ENCODE measurements at regions not wholly inside any gene's neighbourhood (a gene's known extent, or its start where the extent isn't known, plus 50 kb on each side); places are given as distances from the start of the nearest gene placed in this dataset.

GRCh38 chr14:94867209-94867608 is 97.3 kb upstream of the GSC start:
- WGBS, 2 donors: 92 to 93% methylated on average over 6 of the region's 6 CpGs
- intact Hi-C loops (cut with DNase I): no loop called here
- Histone ChIP-seq H3K4me3 (ENCODE audit: low read length in 2 of 2) (no peak overlapping the region), H3K9me3 (ENCODE audit: control insufficient read depth, low read length) (no peaks in the 10 kb centered on the region), H3K27ac (ENCODE audit: low read depth in 1 of 2, low read length in 2 of 2) (no peak overlapping the region), H3K36me3 (ENCODE audit: control insufficient read depth in 1 of 2, insufficient read depth in 2 of 2, low read length in 1 of 2) (no peaks in the 10 kb centered on the region), H3K4me1 (ENCODE audit: control insufficient read depth in 1 of 2, insufficient read depth in 2 of 2, low read length in 2 of 2) (no peaks in the 10 kb centered on the region), H3K27me3 (ENCODE audit: control insufficient read depth in 1 of 2, insufficient read depth in 2 of 2, low read length in 1 of 2) (no peaks in the 10 kb centered on the region)
- ATAC-seq (ENCODE audit: low FRiP score) (no peak), DNase-seq (no peak)

GRCh38 chr14:94864387-94865195 is 94.7 kb upstream of the GSC start:
- ATAC-seq (ENCODE audit: low FRiP score) (no peak), DNase-seq (no peak)
- Histone ChIP-seq H3K27ac (ENCODE audit: low read depth in 1 of 2, low read length in 2 of 2) (no peak overlapping the region), H3K9me3 (ENCODE audit: control insufficient read depth, low read length) (no peaks in the 10 kb centered on the region), H3K36me3 (ENCODE audit: control insufficient read depth in 1 of 2, insufficient read depth in 2 of 2, low read length in 1 of 2) (no peaks in the 10 kb centered on the region), H3K27me3 (ENCODE audit: control insufficient read depth in 1 of 2, insufficient read depth in 2 of 2, low read length in 1 of 2) (no peaks in the 10 kb centered on the region), H3K4me3 (ENCODE audit: low read length in 2 of 2) (no peak overlapping the region), H3K4me1 (ENCODE audit: control insufficient read depth in 1 of 2, insufficient read depth in 2 of 2, low read length in 2 of 2) (no peaks in the 10 kb centered on the region)
- intact Hi-C loops (cut with DNase I): no loop called here
- WGBS, 2 donors: 28 to 33% methylated on average over 45 of the region's 45 CpGs

DNA sequence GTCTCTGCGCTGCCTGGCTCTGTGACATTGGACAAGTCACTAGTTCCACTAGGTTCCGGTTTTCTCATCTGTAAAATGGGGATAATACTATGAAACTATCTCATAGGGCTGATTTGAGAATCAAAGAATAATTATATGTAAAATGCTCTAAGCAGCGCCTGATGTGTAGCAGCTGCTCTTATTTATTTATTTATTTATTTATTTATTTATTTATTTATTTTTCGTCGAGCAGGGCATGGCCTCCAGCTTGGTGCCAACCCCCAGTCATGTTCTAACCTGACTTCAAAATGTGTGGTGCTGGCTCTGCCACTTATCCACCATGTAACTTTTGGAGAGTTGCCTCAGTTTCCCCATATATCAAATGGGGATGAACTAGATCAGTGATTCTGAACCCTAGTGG is 93.5 kb upstream of the GSC start:
- intact Hi-C loops (cut with DNase I): no loop called here
- H3K4me3 ChIP-seq (ENCODE audit: low read length in 2 of 2): no peak overlapping the region
- H3K4me1 ChIP-seq (ENCODE audit: control insufficient read depth in 1 of 2, insufficient read depth in 2 of 2, low read length in 2 of 2): no peaks in the 10 kb centered on the region
- no peaks in the 10 kb centered on the region for H3K9me3 ChIP-seq (ENCODE audit: control insufficient read depth, low read length)
- ATAC-seq (ENCODE audit: low FRiP score) (no peak), DNase-seq (no peak)
- H3K27ac ChIP-seq (ENCODE audit: low read depth in 1 of 2, low read length in 2 of 2): no peak overlapping the region
- WGBS, 2 donors: 93 to 98% methylated on average over 5 of the region's 5 CpGs
- H3K27me3 ChIP-seq (ENCODE audit: control insufficient read depth in 1 of 2, insufficient read depth in 2 of 2, low read length in 1 of 2): no peaks in the 10 kb centered on the region
- no peaks in the 10 kb centered on the region for H3K36me3 ChIP-seq (ENCODE audit: control insufficient read depth in 1 of 2, insufficient read depth in 2 of 2, low read length in 1 of 2)

- WGBS, 2 donors: 54 to 64% methylated on average over 5 of the region's 5 CpGs
- Histone ChIP-seq H3K27me3 (ENCODE audit: control insufficient read depth in 1 of 2, insufficient read depth in 2 of 2, low read length in 1 of 2) (no peaks in the 10 kb centered on the region), H3K4me1 (ENCODE audit: control insufficient read depth in 1 of 2, insufficient read depth in 2 of 2, low read length in 2 of 2) (no peaks in the 10 kb centered on the region), H3K4me3 (ENCODE audit: low read length in 2 of 2) (no peak overlapping the region), H3K9me3 (ENCODE audit: control insufficient read depth, low read length) (peaks cover 6% of the 10 kb centered on the region), H3K27ac (ENCODE audit: low read depth in 1 of 2, low read length in 2 of 2) (no peak overlapping the region), H3K36me3 (ENCODE audit: control insufficient read depth in 1 of 2, insufficient read depth in 2 of 2, low read length in 1 of 2) (no peaks in the 10 kb centered on the region)
- no peak for DNase-seq
- peak; percentile 51 for ATAC-seq (ENCODE audit: low FRiP score)
- intact Hi-C loops (cut with DNase I): no loop called here
Observed at GRCh38 chr14:94857950-94858349, 88.0 kb upstream of the GSC start.

DNA sequence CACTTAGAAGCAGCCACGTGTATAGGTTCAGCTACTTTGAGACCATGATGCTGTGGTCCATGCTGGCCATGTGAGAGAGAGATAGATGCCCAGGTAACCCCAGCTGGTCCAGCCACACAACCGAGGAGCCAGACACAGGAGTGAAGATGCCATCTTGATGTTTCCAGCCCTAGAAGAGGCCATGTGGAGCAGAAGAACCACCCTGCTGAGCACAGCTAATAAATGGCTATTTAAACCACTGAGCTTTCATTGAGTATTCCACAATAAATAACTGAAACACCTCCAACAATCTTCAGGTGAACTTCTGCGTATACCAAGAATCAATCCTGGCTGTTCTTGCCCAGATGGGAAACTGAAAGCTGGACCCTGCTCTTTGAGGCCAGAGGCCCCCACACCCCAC is 84.0 kb upstream of the GSC start:
- no peaks in the 10 kb centered on the region for H3K36me3 ChIP-seq (ENCODE audit: control insufficient read depth in 1 of 2, insufficient read depth in 2 of 2, low read length in 1 of 2)
- WGBS, 2 donors: 89 to 90% methylated on average over 3 of the region's 3 CpGs
- ATAC-seq (ENCODE audit: low FRiP score) (no peak), DNase-seq (no peak)
- H3K4me3 ChIP-seq (ENCODE audit: low read length in 2 of 2): no peak overlapping the region
- intact Hi-C loops (cut with DNase I): no loop called here
- no peak overlapping the region for H3K27ac ChIP-seq (ENCODE audit: low read depth in 1 of 2, low read length in 2 of 2)
- H3K9me3 ChIP-seq (ENCODE audit: control insufficient read depth, low read length): peaks cover 6% of the 10 kb centered on the region
- H3K27me3 ChIP-seq (ENCODE audit: control insufficient read depth in 1 of 2, insufficient read depth in 2 of 2, low read length in 1 of 2): no peaks in the 10 kb centered on the region
- H3K4me1 ChIP-seq (ENCODE audit: control insufficient read depth in 1 of 2, insufficient read depth in 2 of 2, low read length in 2 of 2): no peaks in the 10 kb centered on the region

DNA sequence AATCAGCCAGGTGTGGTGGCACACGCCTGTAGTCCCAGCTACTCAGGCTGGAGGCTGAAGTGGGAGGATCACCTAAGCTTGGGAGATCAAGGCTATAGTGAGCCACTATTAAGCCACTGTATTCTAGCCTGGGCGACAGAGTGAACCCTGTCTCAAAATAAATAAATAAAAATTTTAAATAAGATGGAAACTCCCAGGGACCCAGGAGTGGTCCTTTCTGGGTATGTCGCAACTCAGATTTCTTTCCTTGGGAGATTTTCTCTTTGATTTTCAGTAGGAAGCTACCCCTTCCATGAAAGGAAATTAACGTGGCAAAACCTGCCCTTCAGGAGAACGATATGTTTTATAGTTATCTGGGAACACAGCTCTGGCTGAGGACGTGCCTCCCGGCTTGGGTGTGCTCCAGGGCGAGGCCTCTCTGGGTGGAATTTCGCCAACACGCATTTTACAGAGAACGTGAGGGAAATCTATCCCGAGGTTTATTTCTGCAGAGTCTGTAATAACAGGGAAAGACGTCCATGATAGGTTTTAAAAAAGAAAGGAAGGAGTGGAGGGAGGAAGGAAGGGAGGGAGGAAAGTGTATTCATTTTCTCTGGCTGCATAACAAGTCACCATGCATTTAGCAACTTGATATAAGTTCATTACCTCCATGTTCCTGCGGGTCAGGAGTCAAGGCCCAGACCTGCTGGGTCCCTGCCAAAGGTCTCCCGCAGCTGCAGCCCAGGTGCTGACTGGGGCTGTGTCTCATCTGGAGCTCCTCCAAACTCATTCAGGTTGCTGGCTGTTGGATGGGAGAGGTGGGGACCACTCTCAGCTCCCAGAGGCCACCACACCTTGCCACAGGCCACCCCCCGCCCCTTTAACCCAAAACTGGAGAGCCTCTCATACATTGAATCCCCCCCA is 80.6 kb upstream of the GSC start:
- WGBS, 2 donors: 46 to 66% methylated on average over 16 of the region's 16 CpGs
- H3K4me3 ChIP-seq (ENCODE audit: low read length in 2 of 2): no peak overlapping the region
- H3K27ac ChIP-seq (ENCODE audit: low read depth in 1 of 2, low read length in 2 of 2): no peak overlapping the region
- peaks cover 7% of the 10 kb centered on the region for H3K9me3 ChIP-seq (ENCODE audit: control insufficient read depth, low read length)
- DNase-seq (no peak), ATAC-seq (ENCODE audit: low FRiP score) (no peak)
- H3K27me3 ChIP-seq (ENCODE audit: control insufficient read depth in 1 of 2, insufficient read depth in 2 of 2, low read length in 1 of 2): no peaks in the 10 kb centered on the region
- intact Hi-C loops (cut with DNase I): no loop called here
- H3K36me3 ChIP-seq (ENCODE audit: control insufficient read depth in 1 of 2, insufficient read depth in 2 of 2, low read length in 1 of 2): no peaks in the 10 kb centered on the region
- H3K4me1 ChIP-seq (ENCODE audit: control insufficient read depth in 1 of 2, insufficient read depth in 2 of 2, low read length in 2 of 2): no peaks in the 10 kb centered on the region

DNA sequence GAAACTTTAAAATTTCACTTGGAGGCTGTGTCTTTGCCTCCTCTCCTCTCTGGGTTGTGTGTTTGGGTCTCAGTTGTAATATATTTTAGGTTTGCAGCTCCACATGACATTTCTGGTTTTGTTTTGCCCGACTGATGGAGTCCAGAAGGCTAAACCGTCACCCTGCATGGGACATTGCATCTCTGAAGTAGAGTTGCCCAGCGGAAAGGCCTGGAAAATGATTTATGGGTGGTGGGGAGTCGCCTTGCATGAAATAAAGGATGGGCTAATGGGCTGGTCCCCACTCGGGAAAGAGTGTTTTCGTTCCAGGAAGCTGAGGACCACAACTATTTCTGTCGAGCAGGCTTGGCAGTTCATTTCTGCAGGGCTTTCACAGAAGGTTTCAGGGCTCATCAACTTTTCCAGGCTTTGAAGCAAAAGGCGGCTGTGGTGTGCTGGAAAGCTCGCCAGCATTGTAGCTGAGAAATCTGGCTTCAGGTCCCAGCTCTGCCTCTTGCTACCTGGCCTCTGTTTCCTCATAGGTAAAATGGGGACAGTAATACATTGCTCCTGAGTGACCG is 74.8 kb upstream of the GSC start:
- 59 to 60% methylated on average over 10 of the region's 10 CpGs for WGBS, 2 donors
- Histone ChIP-seq H3K36me3 (ENCODE audit: control insufficient read depth in 1 of 2, insufficient read depth in 2 of 2, low read length in 1 of 2) (no peaks in the 10 kb centered on the region), H3K4me1 (ENCODE audit: control insufficient read depth in 1 of 2, insufficient read depth in 2 of 2, low read length in 2 of 2) (no peaks in the 10 kb centered on the region), H3K27me3 (ENCODE audit: control insufficient read depth in 1 of 2, insufficient read depth in 2 of 2, low read length in 1 of 2) (no peaks in the 10 kb centered on the region), H3K4me3 (ENCODE audit: low read length in 2 of 2) (no peak overlapping the region), H3K27ac (ENCODE audit: low read depth in 1 of 2, low read length in 2 of 2) (no peak overlapping the region), H3K9me3 (ENCODE audit: control insufficient read depth, low read length) (peaks cover 1% of the 10 kb centered on the region)
- DNase-seq: no peak
- ATAC-seq (ENCODE audit: low FRiP score): no peak
- intact Hi-C loops (cut with DNase I): no loop called here

DNA sequence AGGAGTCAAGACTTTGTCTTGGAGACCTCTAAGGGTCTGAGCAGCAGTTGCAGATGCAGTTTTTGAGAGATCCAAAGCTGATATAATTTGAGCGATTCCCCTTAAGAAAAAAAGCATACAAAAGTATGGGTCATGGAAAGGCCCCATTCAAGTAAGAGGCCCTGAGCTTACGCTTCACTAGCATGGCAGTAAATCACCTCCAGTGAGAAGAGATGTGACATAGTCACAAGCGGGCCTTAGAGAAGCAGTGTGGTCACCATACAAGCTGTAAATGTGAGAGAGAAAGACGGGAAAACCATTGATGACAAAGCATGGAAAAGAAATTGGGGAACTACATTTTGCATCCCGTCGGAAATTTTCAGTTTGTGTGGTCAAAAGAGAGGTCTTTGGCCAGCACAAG is 70.6 kb upstream of the GSC start:
- Histone ChIP-seq H3K27ac (ENCODE audit: low read depth in 1 of 2, low read length in 2 of 2) (no peak overlapping the region), H3K36me3 (ENCODE audit: control insufficient read depth in 1 of 2, insufficient read depth in 2 of 2, low read length in 1 of 2) (no peaks in the 10 kb centered on the region), H3K27me3 (ENCODE audit: control insufficient read depth in 1 of 2, insufficient read depth in 2 of 2, low read length in 1 of 2) (no peaks in the 10 kb centered on the region), H3K4me3 (ENCODE audit: low read length in 2 of 2) (no peak overlapping the region), H3K4me1 (ENCODE audit: control insufficient read depth in 1 of 2, insufficient read depth in 2 of 2, low read length in 2 of 2) (no peaks in the 10 kb centered on the region), H3K9me3 (ENCODE audit: control insufficient read depth, low read length) (no peaks in the 10 kb centered on the region)
- no peak for ATAC-seq (ENCODE audit: low FRiP score)
- WGBS, 2 donors: 90 to 96% methylated on average over 6 of the region's 6 CpGs
- no peak for DNase-seq
- intact Hi-C loops (cut with DNase I): no loop called here
